ENCODE measurements at regions not wholly inside any gene's neighbourhood (a gene's known extent, or its start where the extent isn't known, plus 50 kb on each side); places are given as distances from the start of the nearest gene placed in this dataset.

DNA sequence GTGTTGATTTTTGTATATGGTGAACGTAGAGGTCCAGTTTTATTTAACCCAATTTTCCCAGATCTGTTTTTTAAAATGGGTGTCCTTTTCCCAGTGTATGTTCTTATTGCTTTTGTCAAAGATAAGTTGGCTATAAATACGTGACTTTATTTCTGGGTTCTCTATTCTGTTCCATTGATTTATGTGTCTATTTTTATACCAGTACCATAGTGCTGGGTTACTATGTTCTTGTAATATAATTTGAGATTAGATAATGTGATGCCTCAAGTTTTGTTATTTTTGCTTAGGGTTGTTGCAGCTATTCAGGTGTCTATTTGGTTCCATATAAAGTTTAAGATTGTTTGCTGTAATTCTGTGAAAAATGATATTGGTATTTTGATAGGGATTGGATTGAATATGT is 749.1 kb upstream of the GRIA3 start:
- no peak for TF ChIP-seq POLR2AphosphoS5 (IDR thresholded peaks at IDR 0.05)
- TF ChIP-seq POLR2A (IDR thresholded peaks at IDR 0.05) = no peak
- TF ChIP-seq, protein P1, sequence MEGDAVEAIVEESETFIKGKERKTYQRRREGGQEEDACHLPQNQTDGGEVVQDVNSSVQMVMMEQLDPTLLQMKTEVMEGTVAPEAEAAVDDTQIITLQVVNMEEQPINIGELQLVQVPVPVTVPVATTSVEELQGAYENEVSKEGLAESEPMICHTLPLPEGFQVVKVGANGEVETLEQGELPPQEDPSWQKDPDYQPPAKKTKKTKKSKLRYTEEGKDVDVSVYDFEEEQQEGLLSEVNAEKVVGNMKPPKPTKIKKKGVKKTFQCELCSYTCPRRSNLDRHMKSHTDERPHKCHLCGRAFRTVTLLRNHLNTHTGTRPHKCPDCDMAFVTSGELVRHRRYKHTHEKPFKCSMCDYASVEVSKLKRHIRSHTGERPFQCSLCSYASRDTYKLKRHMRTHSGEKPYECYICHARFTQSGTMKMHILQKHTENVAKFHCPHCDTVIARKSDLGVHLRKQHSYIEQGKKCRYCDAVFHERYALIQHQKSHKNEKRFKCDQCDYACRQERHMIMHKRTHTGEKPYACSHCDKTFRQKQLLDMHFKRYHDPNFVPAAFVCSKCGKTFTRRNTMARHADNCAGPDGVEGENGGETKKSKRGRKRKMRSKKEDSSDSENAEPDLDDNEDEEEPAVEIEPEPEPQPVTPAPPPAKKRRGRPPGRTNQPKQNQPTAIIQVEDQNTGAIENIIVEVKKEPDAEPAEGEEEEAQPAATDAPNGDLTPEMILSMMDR (IDR thresholded peaks at IDR 0.05 in 8 of 11, conservative IDR thresholded peaks at IDR 0.05 in 3 of 11) = no peak
- no peak for DNase-seq
- Histone ChIP-seq H3K36me3 (no peaks in the 10 kb centered on the region), H3K4me1 (no peaks in the 10 kb centered on the region), H3K27ac (no peak overlapping the region), H3K27me3 (replicated peaks in 1 of 7) (no peaks in the 10 kb centered on the region), H3K9me3 (peaks cover 0 to 37% (median 27%) of the 10 kb centered on the region in 8 donors), H3K4me3 (no peak overlapping the region)
- 56 to 75% (median 68%) methylated on average over 2 of the region's 2 CpGs for WGBS, 5 donors
- intact Hi-C loops (cut with DNase I; ENCODE audit: low total_unique reads) = no loop called here

DNA sequence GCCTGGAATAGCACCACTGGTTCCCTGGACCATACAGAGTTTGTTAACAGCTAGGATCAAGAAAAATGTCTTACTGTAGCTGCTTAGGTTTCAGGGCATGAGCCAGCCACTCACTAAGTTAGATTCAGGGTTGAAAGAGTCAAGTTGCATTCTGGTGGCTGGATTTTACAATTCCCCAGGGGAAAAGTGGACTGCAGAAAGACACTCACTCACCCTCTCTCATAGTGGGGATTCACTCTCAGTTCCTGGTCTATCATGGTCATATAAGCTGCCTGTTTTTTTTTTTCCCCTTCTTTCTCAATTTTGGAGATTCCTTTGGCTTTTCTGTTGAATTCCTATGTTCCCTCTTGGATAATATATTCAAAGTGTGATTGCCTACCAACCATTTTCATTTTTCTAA is 744.2 kb upstream of the GRIA3 start:
- TF ChIP-seq POLR2A (IDR thresholded peaks at IDR 0.05) = no peak
- TF ChIP-seq, protein P1 (IDR thresholded peaks at IDR 0.05 in 8 of 11, conservative IDR thresholded peaks at IDR 0.05 in 3 of 11) = no peak
- Histone ChIP-seq H3K4me3 (no peak overlapping the region), H3K27ac (no peak overlapping the region), H3K27me3 (replicated peaks in 1 of 7) (no peaks in the 10 kb centered on the region), H3K36me3 (no peaks in the 10 kb centered on the region), H3K9me3 (peaks cover 0 to 49% (median 28%) of the 10 kb centered on the region in 8 donors), H3K4me1 (no peaks in the 10 kb centered on the region)
- intact Hi-C loops (cut with DNase I; ENCODE audit: low total_unique reads) = no loop called here
- no peak for DNase-seq

DNA sequence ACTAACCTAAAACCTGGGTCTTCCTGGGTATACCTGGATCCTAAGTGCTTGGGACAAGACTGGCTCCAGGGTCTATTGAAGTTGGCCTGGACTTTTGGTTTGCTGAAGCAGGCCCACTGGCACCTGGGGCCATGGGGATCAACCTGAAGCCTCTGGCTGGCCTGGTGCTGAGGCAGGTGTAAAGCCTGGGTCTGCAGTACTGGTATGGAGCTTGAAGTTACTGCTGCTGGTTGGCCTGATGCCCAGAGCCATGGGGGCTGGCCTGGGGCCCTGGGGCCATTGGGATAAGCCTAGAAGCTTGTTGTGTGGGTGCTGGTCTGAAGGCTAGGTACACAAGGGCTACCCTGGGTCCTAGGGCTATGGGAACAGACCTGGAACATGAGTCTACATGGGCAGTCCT is 743.2 kb upstream of the GRIA3 start:
- Histone ChIP-seq H3K27me3 (replicated peaks in 1 of 7) (no peaks in the 10 kb centered on the region), H3K4me3 (no peak overlapping the region), H3K4me1 (no peaks in the 10 kb centered on the region), H3K36me3 (no peaks in the 10 kb centered on the region), H3K9me3 (peaks cover 0 to 47% (median 28%) of the 10 kb centered on the region in 8 donors), H3K27ac (no peak overlapping the region)
- TF ChIP-seq POLR2AphosphoS5 (IDR thresholded peaks at IDR 0.05) = no peak
- TF ChIP-seq, protein P1 (IDR thresholded peaks at IDR 0.05 in 8 of 11, conservative IDR thresholded peaks at IDR 0.05 in 3 of 11) = no peak
- TF ChIP-seq POLR2A (IDR thresholded peaks at IDR 0.05) = no peak
- DNase-seq = no peak
- intact Hi-C loops (cut with DNase I; ENCODE audit: low total_unique reads) = no loop called here

DNA sequence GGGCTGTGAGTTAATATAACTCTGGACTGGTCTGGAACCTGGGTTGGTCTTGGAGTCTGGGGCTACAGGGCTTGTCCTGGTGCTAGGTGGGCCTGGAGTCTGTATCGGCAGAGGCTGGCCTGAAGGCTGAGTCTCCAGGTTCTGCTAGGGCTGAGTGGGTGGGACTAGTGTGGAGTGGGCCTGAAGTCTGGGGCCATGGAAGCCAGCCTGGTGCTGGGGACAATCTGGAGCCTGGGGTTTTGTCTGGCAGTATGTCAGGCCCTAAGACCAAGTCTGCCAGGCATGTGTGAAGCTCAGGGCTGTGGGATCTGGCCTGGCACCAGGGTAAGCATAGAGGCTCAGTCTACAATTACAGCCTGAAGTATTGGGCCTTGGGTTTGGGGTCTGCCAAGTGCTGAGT is 742.6 kb upstream of the GRIA3 start:
- WGBS, 5 donors = 100% methylated on average over 1 of the region's 1 CpG
- Histone ChIP-seq H3K9me3 (peaks cover 0 to 45% (median 28%) of the 10 kb centered on the region in 8 donors), H3K4me1 (no peaks in the 10 kb centered on the region), H3K36me3 (no peaks in the 10 kb centered on the region), H3K27me3 (replicated peaks in 1 of 7) (no peaks in the 10 kb centered on the region), H3K27ac (no peak overlapping the region), H3K4me3 (no peak overlapping the region)
- TF ChIP-seq POLR2AphosphoS5 (IDR thresholded peaks at IDR 0.05) (no peak), POLR2A (IDR thresholded peaks at IDR 0.05) (no peak)
- TF ChIP-seq, protein P1 (IDR thresholded peaks at IDR 0.05 in 8 of 11, conservative IDR thresholded peaks at IDR 0.05 in 3 of 11) = no peak
- no peak for DNase-seq
- intact Hi-C loops (cut with DNase I; ENCODE audit: low total_unique reads) = no loop called here

Measured in spleen (tissue), 11 donors.